IMR-90 (cell line): ENCODE measurements at regions not wholly inside any gene's neighbourhood (a gene's known extent, or its start where the extent isn't known, plus 50 kb on each side); places are given as distances from the start of the nearest gene placed in this dataset.

Source experiments
- ATAC-seq: fragments of 200-7000 bp; cut with Tn5 transposase; 2 replicates; pipeline ENCODE4 v1.9.1; 2020; ENCODE audit warnings: low read depth, mild to moderate bottlenecking, moderate library complexity
- BruUV-seq: library from RNA; stranded (reverse); fragments of 400-500 nt; replicated peaks from 2 replicates; lab custom pipeline; 2021; lab: Mats Ljungman, UMichigan
- CTCF ChIA-PET: fragments of 300-600 bp; formaldehyde crosslinking; extraction: SDS; loops from one replicate; lab custom pipeline; 2021; ENCODE audit warnings: antibody characterized with exemption; lab: Yijun Ruan, JAX
- POLR2A ChIA-PET: fragments of 300-600 bp; sonication (Branson Sonifier 250); formaldehyde crosslinking; loops from one replicate; lab custom pipeline; 2022; ENCODE audit warnings: antibody characterized with exemption; ENCODE audit not compliant: unreplicated experiment; lab: Charles Lee
- DNase-seq: peaks from one replicate; pipeline ENCODE4 v3.0.0; 2013
- H2AFZ ChIP-seq: replicated peaks from 2 replicates; pipeline ENCODE3; 2013; ENCODE audit warnings: low read length, mild to moderate bottlenecking; ENCODE audit not compliant: poor library complexity
- H2AK5ac ChIP-seq: 2 replicates; pipeline ENCODE4 v1.6.1; 2013; ENCODE audit warnings: low read depth, low read length, inconsistent platforms
- H2AK9ac ChIP-seq: replicated peaks from 2 replicates; pipeline ENCODE3; 2013; ENCODE audit warnings: mild to moderate bottlenecking, low read depth, low read length, moderate library complexity; ENCODE audit not compliant: poor library complexity
- H2BK120ac ChIP-seq: 2 replicates; pipeline ENCODE4 v1.6.1; 2013; ENCODE audit warnings: low read depth, low read length, inconsistent platforms
- H2BK15ac ChIP-seq: 3 replicates; pipeline ENCODE4 v1.6.1; 2013; ENCODE audit warnings: low read depth, low read length, inconsistent platforms
- H2BK20ac ChIP-seq: 2 replicates; pipeline ENCODE4 v1.6.1; 2013; ENCODE audit warnings: low read depth, mild to moderate bottlenecking, inconsistent platforms, low read length, moderate library complexity
- H2BK5ac ChIP-seq: 2 replicates; pipeline ENCODE4 v1.6.1; 2013; ENCODE audit warnings: mild to moderate bottlenecking, low read depth, low read length, inconsistent platforms; ENCODE audit not compliant: poor library complexity, severe bottlenecking
- H3K14ac ChIP-seq: replicated peaks from 2 replicates; pipeline ENCODE4 v1.6.1; 2013; ENCODE audit warnings: low read depth, low read length, inconsistent platforms
- H3K18ac ChIP-seq: 2 replicates; pipeline ENCODE4 v1.6.1; 2013; ENCODE audit warnings: low read depth, low read length, control low read depth
- H3K23ac ChIP-seq: 2 replicates; pipeline ENCODE4 v1.6.1; 2013; ENCODE audit warnings: low read depth, low read length, inconsistent platforms
- H3K27ac ChIP-seq: 2 replicates; pipeline ENCODE4 v1.5.1; 2013; ENCODE audit warnings: mild to moderate bottlenecking, control low read depth, low read length; ENCODE audit not compliant: insufficient read depth
- H3K27me3 ChIP-seq: 2 replicates; pipeline ENCODE4 v1.6.1; 2013; ENCODE audit warnings: low read length; ENCODE audit not compliant: control insufficient read depth, insufficient read depth
- H3K36me3 ChIP-seq: 2 replicates; pipeline ENCODE4 v1.6.1; 2013; ENCODE audit warnings: low read length, mixed read lengths; ENCODE audit not compliant: control insufficient read depth, insufficient read depth
- H3K4ac ChIP-seq: 2 replicates; pipeline ENCODE4 v1.6.1; 2013; ENCODE audit warnings: low read depth, low read length, inconsistent platforms
- H3K4me1 ChIP-seq: 2 replicates; pipeline ENCODE4 v1.6.1; 2013; ENCODE audit warnings: low read length, mixed read lengths; ENCODE audit not compliant: control insufficient read depth, insufficient read depth
- H3K4me2 ChIP-seq: 2 replicates; pipeline ENCODE4 v1.6.1; 2013; ENCODE audit warnings: low read depth, mild to moderate bottlenecking, control low read depth, low read length, moderate library complexity
- H3K4me3 ChIP-seq: 2 replicates; pipeline ENCODE4 v1.5.1; 2013; ENCODE audit warnings: low read depth, mild to moderate bottlenecking, control low read depth, low read length, moderate library complexity; ENCODE audit not compliant: insufficient read depth
- H3K56ac ChIP-seq: 2 replicates; pipeline ENCODE4 v1.6.1; 2013; ENCODE audit warnings: low read length, inconsistent platforms; ENCODE audit not compliant: insufficient read depth; ENCODE audit errors: extremely low read depth
- H3K79me1 ChIP-seq, 2 experiments: 2 replicates each; pipeline ENCODE4 v1.6.1; 2013; ENCODE audit warnings: low read length in 2 of 2, inconsistent platforms in 1 of 2, low read depth in 1 of 2
- H3K9ac ChIP-seq: 2 replicates; pipeline ENCODE4 v1.6.1; 2013; ENCODE audit warnings: low read depth, low read length, control low read depth
- H3K9me1 ChIP-seq: 2 replicates; pipeline ENCODE4 v1.6.1; 2013; ENCODE audit warnings: low read length, inconsistent platforms; ENCODE audit not compliant: insufficient read depth
- H3K9me3 ChIP-seq: 2 replicates; pipeline ENCODE4 v1.6.1; 2013; ENCODE audit warnings: low read length; ENCODE audit not compliant: control insufficient read depth, insufficient read depth
- H4K20me1 ChIP-seq: 2 replicates; pipeline ENCODE4 v1.6.1; 2013; ENCODE audit warnings: low read length, inconsistent platforms; ENCODE audit not compliant: insufficient read depth
- H4K5ac ChIP-seq: 2 replicates; pipeline ENCODE4 v1.6.1; 2013; ENCODE audit warnings: mild to moderate bottlenecking, low read depth, low read length, control low read depth
- H4K8ac ChIP-seq, 2 experiments: 2 replicates each; pipeline ENCODE4 v1.6.1; 2013; ENCODE audit warnings: low read depth in 2 of 2, low read length in 2 of 2, control low read depth in 1 of 2, inconsistent platforms in 1 of 2
- H4K91ac ChIP-seq: 2 replicates; pipeline ENCODE4 v1.6.1; 2013; ENCODE audit warnings: low read depth, low read length, inconsistent platforms; ENCODE audit not compliant: insufficient read depth
- CEBPB ChIP-seq: IDR thresholded peaks from 2 replicates; pipeline ENCODE4 v1.6.1; 2012; ENCODE audit warnings: low read depth, low read length, improper control_type of control experiment
- RCOR1 ChIP-seq: IDR thresholded peaks from 2 replicates; pipeline ENCODE4 v1.6.1; 2012; ENCODE audit warnings: mild to moderate bottlenecking, low read length, improper control_type of control experiment; ENCODE audit not compliant: insufficient replicate concordance
- WGBS, 2 experiments: methylation state at CpG; one replicate each; pipeline versions ENCODE4 v1.1.5 to v1.1.7; 2013; ENCODE audit warnings: missing lambda C conversion rate in 2 of 2; ENCODE audit not compliant: insufficient read length in 1 of 2; ENCODE audit errors: extremely low coverage in 2 of 2; 5-methylcytosine and 5-hydroxymethylcytosine counted together
- dilution Hi-C: fragments of 300-500 bp; cut with HindIII; formaldehyde crosslinking; loops from one replicate; pipeline ENCODE4 v1.14.3; 2018; ENCODE audit warnings: low sequenced_read_pairs; ENCODE audit not compliant: unreplicated experiment
- in situ Hi-C: fragments of 300-500 bp; cut with MboI; formaldehyde crosslinking; loops from 3 replicates; pipeline ENCODE4 v1.14.3; 2019; ENCODE audit warnings: low sequenced_read_pairs, inconsistent platforms, mixed read lengths
- intact Hi-C: fragments of 100-400 bp; cut with micrococcal nuclease; formaldehyde crosslinking; loops from 2 replicates; pipeline ENCODE4 v1.10.0; 2022
- TF ChIP-seq, protein P1 (sequence below): fragments of 150-350 bp; IDR thresholded peaks from 2 replicates; pipeline ENCODE4 v1.6.1; 2016; ENCODE audit warnings: low read depth, mild to moderate bottlenecking, low read length, moderate library complexity, borderline replicate concordance

DNA sequence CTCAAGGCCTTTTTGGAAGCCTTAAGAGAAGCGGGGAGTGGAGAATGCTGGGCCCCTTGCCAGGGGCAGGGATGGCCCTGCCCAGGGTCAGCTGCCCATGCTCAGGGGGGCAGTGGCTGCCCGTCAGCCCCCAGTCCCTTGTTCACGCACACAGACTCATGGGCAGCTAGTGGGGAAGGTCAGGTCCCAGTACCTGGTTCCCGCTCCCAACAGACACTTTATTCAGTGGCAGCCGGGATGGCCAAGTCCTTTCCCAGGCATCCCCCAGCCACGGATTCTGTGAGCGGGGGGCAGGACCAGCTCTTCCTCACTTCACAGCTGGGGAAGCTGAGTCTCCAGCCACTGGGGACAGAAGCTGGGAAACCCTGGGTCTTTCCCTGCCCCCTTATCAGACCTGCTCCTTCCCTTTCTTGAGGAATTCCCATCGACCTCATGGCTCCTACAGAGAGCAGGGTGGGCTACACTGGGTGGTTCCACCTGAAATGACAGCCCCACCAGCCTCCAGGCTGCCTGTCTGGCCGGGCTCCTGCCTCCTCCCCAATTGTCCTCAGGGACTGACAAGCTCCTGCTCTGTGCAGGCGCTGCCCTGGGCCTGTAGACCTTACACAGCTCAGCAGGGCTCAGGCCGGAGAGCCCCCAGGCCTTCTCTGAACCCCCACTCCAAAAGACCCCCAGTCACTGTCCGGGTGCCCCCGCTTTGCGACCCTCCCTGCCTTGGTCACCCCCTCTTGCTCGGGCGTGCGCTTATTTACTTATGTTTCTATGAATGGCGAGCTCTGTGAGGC, 61.0 kb upstream of the FGF3 start:
- Histone ChIP-seq H3K4me1 (no peaks in the 10 kb centered on the region), H2BK15ac (no peak overlapping the region), H4K8ac (no peak overlapping the region), H2AFZ (no peak overlapping the region), H3K27ac (no peak overlapping the region), H3K56ac (no peak overlapping the region), H2AK5ac (no peak overlapping the region), H3K9me1 (no peaks in the 10 kb centered on the region), H3K4ac (no peak overlapping the region), H3K4me3 (no peak overlapping the region), H4K20me1 (no peaks in the 10 kb centered on the region), H2BK120ac (no peak overlapping the region), H3K9me3 (peaks cover 3% of the 10 kb centered on the region), H3K9ac (no peak overlapping the region), H4K5ac (no peak overlapping the region), H3K18ac (no peak overlapping the region), H3K4me2 (no peak overlapping the region), H3K79me1 (no peaks in the 10 kb centered on the region), H3K14ac (no peak overlapping the region), H2AK9ac (no peak overlapping the region), H3K27me3 (peaks cover 67% of the 10 kb centered on the region), H3K23ac (no peak overlapping the region), H3K36me3 (no peaks in the 10 kb centered on the region), H2BK20ac (no peak overlapping the region), H4K91ac (no peak overlapping the region), H2BK5ac (no peak overlapping the region)
- intact Hi-C loops: no loop called here
- DNase-seq (no peak), ATAC-seq (no peak)
- 43% methylated on average over 3 of the region's 18 CpGs; no CpG with 5 or more reads in 1 of the 2 experiments for WGBS, 2 experiments
- ChIA-PET POLR2A (no interaction called here), CTCF (interaction anchor here (1.0 kb wide), 1 partner anchor 8 kb away, joined by 3 read pairs; no protein-coding TSS in a partner anchor)
- in situ Hi-C loops: no loop called here
- BruUV-seq: no TSS peak
- TF ChIP-seq, protein P1, sequence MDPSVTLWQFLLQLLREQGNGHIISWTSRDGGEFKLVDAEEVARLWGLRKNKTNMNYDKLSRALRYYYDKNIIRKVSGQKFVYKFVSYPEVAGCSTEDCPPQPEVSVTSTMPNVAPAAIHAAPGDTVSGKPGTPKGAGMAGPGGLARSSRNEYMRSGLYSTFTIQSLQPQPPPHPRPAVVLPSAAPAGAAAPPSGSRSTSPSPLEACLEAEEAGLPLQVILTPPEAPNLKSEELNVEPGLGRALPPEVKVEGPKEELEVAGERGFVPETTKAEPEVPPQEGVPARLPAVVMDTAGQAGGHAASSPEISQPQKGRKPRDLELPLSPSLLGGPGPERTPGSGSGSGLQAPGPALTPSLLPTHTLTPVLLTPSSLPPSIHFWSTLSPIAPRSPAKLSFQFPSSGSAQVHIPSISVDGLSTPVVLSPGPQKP: no peak
- no peak for TF ChIP-seq CEBPB
- no peak for TF ChIP-seq RCOR1
- dilution Hi-C loops: no loop called here
